NB4 (cell line): ENCODE measurements at regions not wholly inside any gene's neighbourhood (a gene's known extent, or its start where the extent isn't known, plus 50 kb on each side); places are given as distances from the start of the nearest gene placed in this dataset.

Source experiments
- DNase-seq: peaks from one replicate; pipeline ENCODE4 v3.0.0; 2010; ENCODE audit warnings: low read depth
- H3K4me3 ChIP-seq: one replicate; pipeline ENCODE4 v1.5.1; 2011; ENCODE audit warnings: mild to moderate bottlenecking, low read depth, low read length, moderate library complexity
- MYC ChIP-seq: IDR thresholded peaks from 2 replicates; pipeline ENCODE4 v1.6.1; 2011; ENCODE audit warnings: low read depth, low read length
- POLR2A ChIP-seq: IDR thresholded peaks from 2 replicates; pipeline ENCODE4 v1.6.1; 2011; ENCODE audit warnings: mild to moderate bottlenecking; ENCODE audit not compliant: insufficient read length; ENCODE audit errors: extremely low read depth
- TF ChIP-seq, protein P1 (sequence below): IDR thresholded peaks from 2 replicates; pipeline ENCODE4 v1.6.1; 2011; ENCODE audit warnings: low read depth, low read length
- TF ChIP-seq, protein P2 (sequence below): IDR thresholded peaks from one replicate; pipeline ENCODE4 v1.5.1; 2012; ENCODE audit warnings: low read depth, low read length

DNA sequence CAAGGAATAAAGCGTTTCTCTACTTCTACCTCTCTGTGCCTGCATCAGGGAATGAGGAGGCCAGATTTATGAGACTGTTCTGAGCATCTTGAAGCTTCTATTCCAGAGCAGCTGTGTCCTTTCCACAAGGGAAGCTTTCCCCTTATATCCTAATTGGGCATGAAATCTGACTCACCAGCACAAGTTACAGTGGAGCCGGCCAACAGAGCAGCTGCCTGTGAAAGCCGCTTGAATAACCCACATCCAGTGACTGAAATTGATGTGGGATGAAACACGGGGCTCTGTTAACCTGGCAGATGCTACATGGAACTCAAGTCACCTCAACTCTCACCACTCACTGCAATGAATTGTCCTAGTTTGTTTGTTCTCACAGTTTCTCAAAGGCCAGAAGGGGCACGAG, 400.3 kb downstream of the TFAP2A start:
- no peak overlapping the region for H3K4me3 ChIP-seq
- TF ChIP-seq MYC = no peak
- TF ChIP-seq, protein P1, sequence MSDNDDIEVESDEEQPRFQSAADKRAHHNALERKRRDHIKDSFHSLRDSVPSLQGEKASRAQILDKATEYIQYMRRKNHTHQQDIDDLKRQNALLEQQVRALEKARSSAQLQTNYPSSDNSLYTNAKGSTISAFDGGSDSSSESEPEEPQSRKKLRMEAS = no peak
- TF ChIP-seq POLR2A = no peak
- no peak for DNase-seq

DNA sequence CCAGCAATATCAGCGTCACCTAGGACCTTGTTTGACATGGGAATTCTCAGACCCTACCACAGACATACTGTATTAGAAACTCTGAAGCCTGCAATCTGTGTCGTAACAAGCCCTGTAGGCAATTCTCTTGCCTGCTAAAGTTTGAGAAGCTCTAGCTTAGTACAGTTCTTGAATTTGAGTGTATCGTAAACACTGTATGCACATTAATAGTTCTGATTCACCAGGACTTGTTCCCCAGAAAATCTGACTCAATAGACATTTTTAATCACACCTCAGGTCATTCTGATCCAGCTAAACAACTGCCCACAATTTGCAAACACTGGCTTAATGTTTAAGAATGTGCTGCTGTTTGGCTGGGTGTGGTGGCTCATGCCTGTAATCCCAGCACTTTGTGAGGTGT, 414.3 kb downstream of the TFAP2A start:
- H3K4me3 ChIP-seq = no peak overlapping the region
- TF ChIP-seq, protein P1 = no peak
- TF ChIP-seq POLR2A = no peak
- TF ChIP-seq, protein P2, sequence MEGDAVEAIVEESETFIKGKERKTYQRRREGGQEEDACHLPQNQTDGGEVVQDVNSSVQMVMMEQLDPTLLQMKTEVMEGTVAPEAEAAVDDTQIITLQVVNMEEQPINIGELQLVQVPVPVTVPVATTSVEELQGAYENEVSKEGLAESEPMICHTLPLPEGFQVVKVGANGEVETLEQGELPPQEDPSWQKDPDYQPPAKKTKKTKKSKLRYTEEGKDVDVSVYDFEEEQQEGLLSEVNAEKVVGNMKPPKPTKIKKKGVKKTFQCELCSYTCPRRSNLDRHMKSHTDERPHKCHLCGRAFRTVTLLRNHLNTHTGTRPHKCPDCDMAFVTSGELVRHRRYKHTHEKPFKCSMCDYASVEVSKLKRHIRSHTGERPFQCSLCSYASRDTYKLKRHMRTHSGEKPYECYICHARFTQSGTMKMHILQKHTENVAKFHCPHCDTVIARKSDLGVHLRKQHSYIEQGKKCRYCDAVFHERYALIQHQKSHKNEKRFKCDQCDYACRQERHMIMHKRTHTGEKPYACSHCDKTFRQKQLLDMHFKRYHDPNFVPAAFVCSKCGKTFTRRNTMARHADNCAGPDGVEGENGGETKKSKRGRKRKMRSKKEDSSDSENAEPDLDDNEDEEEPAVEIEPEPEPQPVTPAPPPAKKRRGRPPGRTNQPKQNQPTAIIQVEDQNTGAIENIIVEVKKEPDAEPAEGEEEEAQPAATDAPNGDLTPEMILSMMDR = no peak
- no peak for TF ChIP-seq MYC
- no peak for DNase-seq

DNA sequence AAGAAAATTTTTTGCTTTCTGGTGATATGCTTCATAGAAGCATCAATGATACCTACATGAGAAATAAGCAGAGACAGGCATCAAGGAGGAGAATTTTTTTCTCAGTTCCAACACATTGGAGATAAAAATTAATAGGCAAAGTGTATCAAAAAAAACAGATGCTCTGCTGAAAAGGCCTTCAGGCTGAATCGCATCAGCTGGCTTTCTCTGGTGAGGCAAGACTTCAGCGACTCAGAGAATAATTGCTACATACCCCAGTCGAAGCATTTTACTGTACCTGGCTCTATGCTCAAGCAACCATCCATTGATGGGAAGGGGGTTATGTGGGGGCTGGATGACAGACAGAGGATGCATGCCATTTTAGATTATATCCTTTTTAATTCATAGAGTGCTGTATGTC, 415.1 kb downstream of the TFAP2A start:
- no peak overlapping the region for H3K4me3 ChIP-seq
- TF ChIP-seq, protein P2 = no peak
- TF ChIP-seq POLR2A (no peak), MYC (no peak)
- TF ChIP-seq, protein P1 = no peak
- peak; percentile 8 for DNase-seq

DNA sequence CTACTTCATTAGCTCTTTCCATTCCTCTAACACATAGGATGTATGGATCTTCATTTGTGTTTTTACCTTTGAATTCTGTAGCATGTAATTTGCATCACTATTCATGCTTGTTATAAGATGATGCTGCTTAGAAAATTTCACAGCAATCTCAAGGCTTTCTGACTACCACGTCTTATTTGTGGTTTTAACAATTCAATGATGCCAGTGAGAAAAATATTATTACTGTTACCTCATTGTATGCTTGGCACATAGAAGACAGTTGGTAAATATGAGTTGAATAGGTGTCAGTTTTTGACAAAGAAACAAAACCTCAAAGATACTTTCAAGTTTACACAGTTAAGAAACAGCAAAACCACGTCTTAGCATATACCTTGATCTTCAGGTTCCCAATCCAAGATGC, 428.6 kb downstream of the TFAP2A start:
- TF ChIP-seq, protein P2 = no peak
- TF ChIP-seq, protein P1 = no peak
- TF ChIP-seq MYC (no peak), POLR2A (no peak)
- H3K4me3 ChIP-seq = no peak overlapping the region
- DNase-seq = no peak

DNA sequence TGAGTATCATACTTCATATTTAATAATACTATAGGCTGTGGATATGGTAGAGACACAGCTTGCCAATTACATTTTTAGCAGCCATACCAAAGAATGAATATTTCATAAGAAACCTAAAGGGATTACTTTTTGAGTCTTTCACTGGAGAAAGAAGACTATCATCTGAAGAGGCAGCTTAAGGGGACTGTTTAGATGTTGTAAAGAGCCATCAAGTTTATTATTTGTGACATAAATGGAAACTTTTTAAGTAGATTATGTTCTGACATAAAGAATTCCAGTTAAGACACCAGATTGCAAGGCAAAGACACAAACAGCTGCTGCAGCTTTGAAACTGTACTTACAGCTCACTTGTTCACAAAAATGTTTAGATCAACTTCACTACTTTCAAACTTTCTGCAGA, 429.4 kb downstream of the TFAP2A start:
- no peak for DNase-seq
- H3K4me3 ChIP-seq = no peak overlapping the region
- TF ChIP-seq MYC (no peak), POLR2A (no peak)
- TF ChIP-seq, protein P1 = no peak
- TF ChIP-seq, protein P2 = no peak

DNA sequence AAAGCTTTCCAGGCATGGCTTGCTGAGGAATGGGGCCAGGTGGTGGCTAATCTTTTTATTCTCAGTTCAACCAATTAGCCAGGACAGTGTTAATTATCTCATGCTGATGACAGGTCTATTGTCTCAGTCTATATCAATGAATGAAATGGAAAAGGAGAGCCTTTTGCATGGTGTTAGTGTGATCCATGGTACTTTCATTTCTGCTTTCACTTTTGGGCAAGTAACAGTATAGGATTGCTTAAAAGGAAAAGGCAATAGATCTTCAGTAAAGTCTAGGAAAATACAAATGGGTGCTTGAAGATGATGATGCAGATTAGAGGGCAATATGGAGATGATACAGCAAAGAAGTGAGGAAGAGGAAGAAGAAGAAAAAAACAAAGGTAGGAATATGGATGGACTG, 430.3 kb downstream of the TFAP2A start:
- TF ChIP-seq, protein P1 = no peak
- TF ChIP-seq POLR2A (no peak), MYC (no peak)
- TF ChIP-seq, protein P2 = no peak

More for the DNA sequence above, 430.3 kb downstream of the TFAP2A start:
- H3K4me3 ChIP-seq = no peak overlapping the region
- no peak for DNase-seq
